ENCODE measurements at regions not wholly inside any gene's neighbourhood (a gene's known extent, or its start where the extent isn't known, plus 50 kb on each side); places are given as distances from the start of the nearest gene placed in this dataset.

- Histone ChIP-seq H3K4me3 (ENCODE audit: low read length in 2 of 2) (no peak overlapping the region), H3K27ac (ENCODE audit: low read depth, low read length) (no peak overlapping the region), H3K36me3 (ENCODE audit: insufficient read depth, low read length) (no peaks in the 10 kb centered on the region), H3K4me1 (ENCODE audit: insufficient read depth, low read length) (no peaks in the 10 kb centered on the region), H3K27me3 (ENCODE audit: insufficient read depth, low read length) (no peaks in the 10 kb centered on the region), H3K9me3 (ENCODE audit: control insufficient read depth in 1 of 2, low read length in 2 of 2) (no peaks in the 10 kb centered on the region)
- Mint-ChIP-seq H3K27ac (no peak overlapping the region), H3K27me3 (no peaks in the 10 kb centered on the region), H3K36me3 (no peaks in the 10 kb centered on the region), H3K9me3 (peaks cover 0 to 9% (median 1%) of the 10 kb centered on the region in 8 donors), H3K4me1 (no peaks in the 10 kb centered on the region), H3K4me3 (no peak overlapping the region)
- intact Hi-C loops (cut with micrococcal nuclease), result no loop called here
- POLR2A ChIA-PET (ENCODE audit: partially characterized antibody), result no interaction called here
- CTCF ChIA-PET (ENCODE audit: partially characterized antibody), result no interaction called here
- no peak for DNase-seq
Observed at GRCh38 chr16:6374821-6375220, 957.8 kb upstream of the RBFOX1 start.

- intact Hi-C loops (cut with micrococcal nuclease), result no loop called here
- H3K9me3 ChIP-seq (ENCODE audit: control insufficient read depth in 1 of 2, low read length in 2 of 2), result no peaks in the 10 kb centered on the region
- Mint-ChIP-seq H3K9me3 (peaks cover 0 to 31% (median 10%) of the 10 kb centered on the region in 8 donors), H3K4me3 (no peak overlapping the region), H3K27ac (no peak overlapping the region), H3K36me3 (no peaks in the 10 kb centered on the region), H3K27me3 (no peaks in the 10 kb centered on the region), H3K4me1 (no peaks in the 10 kb centered on the region)
- H3K36me3 ChIP-seq (ENCODE audit: insufficient read depth, low read length), result no peaks in the 10 kb centered on the region
- H3K4me3 ChIP-seq (ENCODE audit: low read length in 2 of 2), result no peak overlapping the region
- H3K4me1 ChIP-seq (ENCODE audit: insufficient read depth, low read length), result no peaks in the 10 kb centered on the region
- no peak overlapping the region for H3K27ac ChIP-seq (ENCODE audit: low read depth, low read length)
- no peak for DNase-seq
- CTCF ChIA-PET (ENCODE audit: partially characterized antibody), result no interaction called here
- POLR2A ChIA-PET (ENCODE audit: partially characterized antibody), result no interaction called here
- no peaks in the 10 kb centered on the region for H3K27me3 ChIP-seq (ENCODE audit: insufficient read depth, low read length)
Observed at GRCh38 chr16:6364846-6365245, 967.8 kb upstream of the RBFOX1 start.

GRCh38 chr16:6363896-6364607 lies 968.6 kb upstream of the RBFOX1 start:
- POLR2A ChIA-PET (ENCODE audit: partially characterized antibody), result no interaction called here
- H3K27me3 ChIP-seq (ENCODE audit: insufficient read depth, low read length), result no peaks in the 10 kb centered on the region
- no peak overlapping the region for H3K4me3 ChIP-seq (ENCODE audit: low read length in 2 of 2)
- Mint-ChIP-seq H3K4me3 (no peak overlapping the region), H3K27ac (peak overlapping the region in 1 of 7 donors; percentile 4), H3K9me3 (peaks cover 0 to 23% (median 9%) of the 10 kb centered on the region in 8 donors), H3K36me3 (no peaks in the 10 kb centered on the region), H3K27me3 (no peaks in the 10 kb centered on the region), H3K4me1 (no peaks in the 10 kb centered on the region)
- H3K36me3 ChIP-seq (ENCODE audit: insufficient read depth, low read length), result no peaks in the 10 kb centered on the region
- intact Hi-C loops (cut with micrococcal nuclease), result no loop called here
- H3K27ac ChIP-seq (ENCODE audit: low read depth, low read length), result no peak overlapping the region
- CTCF ChIA-PET (ENCODE audit: partially characterized antibody), result no interaction called here
- no peaks in the 10 kb centered on the region for H3K9me3 ChIP-seq (ENCODE audit: control insufficient read depth in 1 of 2, low read length in 2 of 2)
- H3K4me1 ChIP-seq (ENCODE audit: insufficient read depth, low read length), result no peaks in the 10 kb centered on the region
- DNase-seq, result no peak

- no peaks in the 10 kb centered on the region for H3K36me3 ChIP-seq (ENCODE audit: insufficient read depth, low read length)
- H3K9me3 ChIP-seq (ENCODE audit: control insufficient read depth in 1 of 2, low read length in 2 of 2), result no peaks in the 10 kb centered on the region
- no peaks in the 10 kb centered on the region for H3K36me3 Mint-ChIP-seq
- H3K4me1 ChIP-seq (ENCODE audit: insufficient read depth, low read length), result no peaks in the 10 kb centered on the region
- ChIA-PET POLR2A (ENCODE audit: partially characterized antibody) (no interaction called here), CTCF (ENCODE audit: partially characterized antibody) (no interaction called here)
- no peak overlapping the region for H3K27ac ChIP-seq (ENCODE audit: low read depth, low read length)
- H3K9me3 Mint-ChIP-seq, result peaks cover 0 to 22% (median 7%) of the 10 kb centered on the region in 8 donors
- no peak overlapping the region for H3K4me3 Mint-ChIP-seq
- H3K4me1 Mint-ChIP-seq, result no peaks in the 10 kb centered on the region
- H3K27me3 ChIP-seq (ENCODE audit: insufficient read depth, low read length), result no peaks in the 10 kb centered on the region
- H3K27ac Mint-ChIP-seq, result no peak overlapping the region
- no peaks in the 10 kb centered on the region for H3K27me3 Mint-ChIP-seq
- intact Hi-C loops (cut with micrococcal nuclease), result no loop called here
- no peak for DNase-seq
- H3K4me3 ChIP-seq (ENCODE audit: low read length in 2 of 2), result no peak overlapping the region
Observed at GRCh38 chr16:6363396-6363795, 969.2 kb upstream of the RBFOX1 start.

- Histone ChIP-seq H3K27ac (ENCODE audit: low read depth, low read length) (no peak overlapping the region), H3K4me1 (ENCODE audit: insufficient read depth, low read length) (no peaks in the 10 kb centered on the region), H3K4me3 (ENCODE audit: low read length in 2 of 2) (no peak overlapping the region), H3K27me3 (ENCODE audit: insufficient read depth, low read length) (no peaks in the 10 kb centered on the region), H3K36me3 (ENCODE audit: insufficient read depth, low read length) (no peaks in the 10 kb centered on the region), H3K9me3 (ENCODE audit: control insufficient read depth in 1 of 2, low read length in 2 of 2) (no peaks in the 10 kb centered on the region)
- intact Hi-C loops (cut with micrococcal nuclease), result no loop called here
- Mint-ChIP-seq H3K4me3 (no peak overlapping the region), H3K9me3 (peaks cover 0 to 26% (median 7%) of the 10 kb centered on the region in 8 donors), H3K4me1 (no peaks in the 10 kb centered on the region), H3K36me3 (no peaks in the 10 kb centered on the region), H3K27me3 (no peaks in the 10 kb centered on the region), H3K27ac (no peak overlapping the region)
- no peak for DNase-seq
- POLR2A ChIA-PET (ENCODE audit: partially characterized antibody), result no interaction called here
- CTCF ChIA-PET (ENCODE audit: partially characterized antibody), result no interaction called here
Observed at GRCh38 chr16:6362321-6362720, 970.3 kb upstream of the RBFOX1 start.

GRCh38 chr16:6360641-6361040 lies 972.0 kb upstream of the RBFOX1 start:
- Mint-ChIP-seq H3K4me3 (no peak overlapping the region), H3K27me3 (no peaks in the 10 kb centered on the region), H3K4me1 (no peaks in the 10 kb centered on the region), H3K9me3 (peaks cover 0 to 22% (median 9%) of the 10 kb centered on the region in 8 donors), H3K27ac (no peak overlapping the region), H3K36me3 (no peaks in the 10 kb centered on the region)
- Histone ChIP-seq H3K36me3 (ENCODE audit: insufficient read depth, low read length) (no peaks in the 10 kb centered on the region), H3K4me1 (ENCODE audit: insufficient read depth, low read length) (no peaks in the 10 kb centered on the region), H3K27ac (ENCODE audit: low read depth, low read length) (no peak overlapping the region), H3K9me3 (ENCODE audit: control insufficient read depth in 1 of 2, low read length in 2 of 2) (no peaks in the 10 kb centered on the region), H3K4me3 (ENCODE audit: low read length in 2 of 2) (no peak overlapping the region), H3K27me3 (ENCODE audit: insufficient read depth, low read length) (no peaks in the 10 kb centered on the region)
- ChIA-PET POLR2A (ENCODE audit: partially characterized antibody) (no interaction called here), CTCF (ENCODE audit: partially characterized antibody) (no interaction called here)
- intact Hi-C loops (cut with micrococcal nuclease), result no loop called here
- DNase-seq, result no peak

- H3K27me3 ChIP-seq (ENCODE audit: insufficient read depth, low read length), result no peaks in the 10 kb centered on the region
- Mint-ChIP-seq H3K36me3 (no peaks in the 10 kb centered on the region), H3K27ac (no peak overlapping the region), H3K4me1 (no peaks in the 10 kb centered on the region), H3K27me3 (no peaks in the 10 kb centered on the region), H3K4me3 (peak overlapping the region in 1 of 8 donors; percentile 39), H3K9me3 (peaks cover 3 to 20% (median 6%) of the 10 kb centered on the region in 8 donors)
- H3K36me3 ChIP-seq (ENCODE audit: insufficient read depth, low read length), result no peaks in the 10 kb centered on the region
- H3K4me3 ChIP-seq (ENCODE audit: low read length in 2 of 2), result no peak overlapping the region
- no peaks in the 10 kb centered on the region for H3K4me1 ChIP-seq (ENCODE audit: insufficient read depth, low read length)
- no peak overlapping the region for H3K27ac ChIP-seq (ENCODE audit: low read depth, low read length)
- POLR2A ChIA-PET (ENCODE audit: partially characterized antibody), result no interaction called here
- intact Hi-C loops (cut with micrococcal nuclease), result no loop called here
- no peaks in the 10 kb centered on the region for H3K9me3 ChIP-seq (ENCODE audit: control insufficient read depth in 1 of 2, low read length in 2 of 2)
- CTCF ChIA-PET (ENCODE audit: partially characterized antibody), result no interaction called here
- no peak for DNase-seq
Observed at GRCh38 chr16:6356911-6357310, 975.7 kb upstream of the RBFOX1 start.

GRCh38 chr16:6349725-6350124 lies 982.9 kb upstream of the RBFOX1 start:
- intact Hi-C loops (cut with micrococcal nuclease), result no loop called here
- Mint-ChIP-seq H3K4me3 (no peak overlapping the region), H3K9me3 (peaks cover 4 to 26% (median 9%) of the 10 kb centered on the region in 8 donors), H3K27me3 (no peaks in the 10 kb centered on the region), H3K36me3 (no peaks in the 10 kb centered on the region), H3K4me1 (no peaks in the 10 kb centered on the region), H3K27ac (no peak overlapping the region)
- H3K9me3 ChIP-seq (ENCODE audit: control insufficient read depth in 1 of 2, low read length in 2 of 2), result no peaks in the 10 kb centered on the region
- H3K27me3 ChIP-seq (ENCODE audit: insufficient read depth, low read length), result no peaks in the 10 kb centered on the region
- ChIA-PET POLR2A (ENCODE audit: partially characterized antibody) (no interaction called here), CTCF (ENCODE audit: partially characterized antibody) (no interaction called here)
- H3K4me1 ChIP-seq (ENCODE audit: insufficient read depth, low read length), result no peaks in the 10 kb centered on the region
- H3K36me3 ChIP-seq (ENCODE audit: insufficient read depth, low read length), result no peaks in the 10 kb centered on the region
- DNase-seq, result no peak
- no peak overlapping the region for H3K4me3 ChIP-seq (ENCODE audit: low read length in 2 of 2)
- H3K27ac ChIP-seq (ENCODE audit: low read depth, low read length), result no peak overlapping the region

All from CD4-positive, alpha-beta memory T cell (primary cell).